HepG2 (cell line): ENCODE measurements at regions not wholly inside any gene's neighbourhood (a gene's known extent, or its start where the extent isn't known, plus 50 kb on each side); places are given as distances from the start of the nearest gene placed in this dataset.
"Not testable (repeated sequence)": the region's sequence is repeated elsewhere in the genome, so short reads cannot be mapped to it uniquely, and the experiment has no call there.

Source experiments
- ATAC-seq: fragments of 200-7000 bp; cut with Tn5 transposase; 3 replicates; pipeline ENCODE4 v1.9.1; 2020; ENCODE audit warnings: mild to moderate bottlenecking, moderate library complexity
- BruUV-seq: library from RNA; stranded (reverse); fragments of 400-500 nt; replicated peaks from 2 replicates; lab custom pipeline; 2021; lab: Mats Ljungman, UMichigan
- CTCF ChIA-PET: fragments of 300-600 bp; formaldehyde crosslinking; extraction: SDS; loops from one replicate; lab custom pipeline; 2021; ENCODE audit warnings: low total read pairs, inconsistent platforms, low intra/inter-chr PET ratio; lab: Yijun Ruan, JAX
- POLR2A ChIA-PET: fragments of 350-600 bp; sonication (Branson Sonifier 250); formaldehyde crosslinking; loops from one replicate; lab custom pipeline; 2020; ENCODE audit warnings: antibody characterized with exemption, inconsistent platforms; lab: Yijun Ruan, JAX
- DNase-seq: peaks from one replicate; pipeline ENCODE4 v3.0.0-alpha.2; 2015; ENCODE audit warnings: low spot score
- FAIRE-seq: peaks from 3 replicates; lab custom pipeline; 2011; peaks lifted over from hg19 to GRCh38; lab: Jason Lieb, UNC
- H2AFZ ChIP-seq: one replicate; pipeline ENCODE4 v1.6.1; 2011; ENCODE audit warnings: low read length, inconsistent platforms
- H3K27ac ChIP-seq: fragments of 300-600 bp; 3 replicates; pipeline ENCODE4 v1.8.0; 2011; ENCODE audit warnings: mixed run types, mild to moderate bottlenecking, mixed read lengths, low read length, inconsistent platforms; ENCODE audit not compliant: insufficient read depth; ENCODE audit errors: extremely low read length
- H3K27me3 ChIP-seq, 2 experiments: fragments of 200-600 bp in 1 of 2; 2 replicates in 1 of 2; 3 replicates in 1 of 2; pipeline versions ENCODE4 v1.6.0 to v1.8.0; 2011; ENCODE audit warnings: low read length in 2 of 2, mild to moderate bottlenecking in 2 of 2, moderate library complexity in 2 of 2, inconsistent platforms in 1 of 2; ENCODE audit not compliant: insufficient read depth in 2 of 2, control insufficient read depth in 1 of 2
- H3K36me3 ChIP-seq, 2 experiments: fragments of 200-600 bp in 1 of 2; replicated peaks in 1 of 2; 2 replicates in 1 of 2; 3 replicates in 1 of 2; pipeline versions ENCODE4 v1.5.1 to v1.8.0; 2011; ENCODE audit warnings: low read length in 2 of 2, inconsistent platforms in 1 of 2; ENCODE audit not compliant: insufficient read depth in 2 of 2, control insufficient read depth in 1 of 2
- H3K4me1 ChIP-seq: 2 replicates; pipeline ENCODE4 v1.5.1; 2012; ENCODE audit warnings: low read length, inconsistent platforms; ENCODE audit not compliant: insufficient read depth
- H3K4me2 ChIP-seq: 2 replicates; pipeline ENCODE4 v1.6.0; 2011; ENCODE audit warnings: low read depth, low read length, inconsistent platforms
- H3K4me3 ChIP-seq, 3 experiments: fragments of 200-600 bp in 1 of 3; sonication (generic), shearing (Covaris generic) in 1 of 3; replicated peaks in 1 of 3; 2 replicates each; pipeline ENCODE4 v1.5.1; 2011 to 2016; ENCODE audit warnings: low read length in 3 of 3, inconsistent platforms in 2 of 3, low read depth in 2 of 3, mild to moderate bottlenecking in 2 of 3, control low read depth in 1 of 3, mixed read lengths in 1 of 3; ENCODE audit not compliant: insufficient read depth in 1 of 3
- H3K79me2 ChIP-seq: one replicate; pipeline ENCODE4 v1.6.1; 2011; ENCODE audit warnings: low read length, inconsistent platforms; ENCODE audit not compliant: insufficient read depth
- H3K9ac ChIP-seq: 2 replicates; pipeline ENCODE4 v1.6.0; 2011; ENCODE audit warnings: mild to moderate bottlenecking, low read depth, low read length, inconsistent platforms; ENCODE audit not compliant: insufficient read depth
- H3K9me3 ChIP-seq: 2 replicates; pipeline ENCODE4 v1.5.1; 2012; ENCODE audit warnings: mild to moderate bottlenecking, low read length
- H4K20me1 ChIP-seq: 2 replicates; pipeline ENCODE4 v1.6.0; 2011; ENCODE audit warnings: inconsistent platforms, mild to moderate bottlenecking, low read length, moderate library complexity; ENCODE audit not compliant: insufficient read depth
- FOXA1 ChIP-seq, 2 experiments: fragments of 450-650 bp in 1 of 2; sonication (generic) in 1 of 2; formaldehyde crosslinking in 1 of 2; IDR thresholded peaks; 2 replicates each; pipeline versions ENCODE4 v1.4.0 to v1.6.1; 2016 to 2020; ENCODE audit warnings: missing genetic modification reagents in 1 of 2
- FOXA3 ChIP-seq: IDR thresholded peaks from 2 replicates; pipeline ENCODE4 v1.6.1; 2016; ENCODE audit warnings: missing genetic modification reagents, missing compliant biosample characterization
- FOXP1 ChIP-seq, 2 experiments: fragments of 450-650 bp in 1 of 2; IDR thresholded peaks; 2 replicates each; pipeline ENCODE4 v1.6.1; 2017 to 2018; ENCODE audit warnings: antibody characterized with exemption in 1 of 2
- GATAD2A ChIP-seq: IDR thresholded peaks from 2 replicates; pipeline ENCODE4 v1.6.1; 2016
- SAP130 ChIP-seq: IDR thresholded peaks from 2 replicates; pipeline ENCODE4 v1.6.1; 2016; ENCODE audit warnings: low read depth
- SOX13 ChIP-seq, 3 experiments: fragments of 450-650 bp in 1 of 3; sonication (generic) in 1 of 3; formaldehyde crosslinking in 1 of 3; IDR thresholded peaks in 2 of 3; conservative IDR thresholded peaks in 1 of 3; 2 replicates each; pipeline versions ENCODE4 v1.5.0 to v1.6.1; 2016 to 2020; ENCODE audit warnings: antibody characterized with exemption in 1 of 3, mild to moderate bottlenecking in 1 of 3, missing compliant biosample characterization in 1 of 3, missing genetic modification reagents in 1 of 3, moderate library complexity in 1 of 3
- WGBS: methylation state at CpG from one replicate; pipeline ENCODE4 v1.1.6; 2017; ENCODE audit warnings: low lambda C conversion rate; 5-methylcytosine and 5-hydroxymethylcytosine counted together
- in situ Hi-C: cut with HindIII; loops from 2 replicates; pipeline ENCODE4 v1.10.0; 2017; ENCODE audit warnings: low pct_unique_long_range_greater_than_20kb; ENCODE audit not compliant: extremely low pct_ligation_motif_present
- intact Hi-C: fragments of 100-400 bp; cut with micrococcal nuclease; formaldehyde crosslinking; loops from one replicate; pipeline ENCODE4 v1.10.0; 2022; ENCODE audit not compliant: unreplicated experiment
- TF ChIP-seq, protein P1 (sequence below): IDR thresholded peaks from 2 replicates; pipeline ENCODE4 v1.4.0; 2020; ENCODE audit warnings: mild to moderate bottlenecking, missing genetic modification reagents
- TF ChIP-seq, protein P2 (sequence below): sonication (generic); formaldehyde crosslinking; IDR thresholded peaks from 2 replicates; pipeline ENCODE4 v1.4.0; 2020; ENCODE audit warnings: missing genetic modification reagents

DNA sequence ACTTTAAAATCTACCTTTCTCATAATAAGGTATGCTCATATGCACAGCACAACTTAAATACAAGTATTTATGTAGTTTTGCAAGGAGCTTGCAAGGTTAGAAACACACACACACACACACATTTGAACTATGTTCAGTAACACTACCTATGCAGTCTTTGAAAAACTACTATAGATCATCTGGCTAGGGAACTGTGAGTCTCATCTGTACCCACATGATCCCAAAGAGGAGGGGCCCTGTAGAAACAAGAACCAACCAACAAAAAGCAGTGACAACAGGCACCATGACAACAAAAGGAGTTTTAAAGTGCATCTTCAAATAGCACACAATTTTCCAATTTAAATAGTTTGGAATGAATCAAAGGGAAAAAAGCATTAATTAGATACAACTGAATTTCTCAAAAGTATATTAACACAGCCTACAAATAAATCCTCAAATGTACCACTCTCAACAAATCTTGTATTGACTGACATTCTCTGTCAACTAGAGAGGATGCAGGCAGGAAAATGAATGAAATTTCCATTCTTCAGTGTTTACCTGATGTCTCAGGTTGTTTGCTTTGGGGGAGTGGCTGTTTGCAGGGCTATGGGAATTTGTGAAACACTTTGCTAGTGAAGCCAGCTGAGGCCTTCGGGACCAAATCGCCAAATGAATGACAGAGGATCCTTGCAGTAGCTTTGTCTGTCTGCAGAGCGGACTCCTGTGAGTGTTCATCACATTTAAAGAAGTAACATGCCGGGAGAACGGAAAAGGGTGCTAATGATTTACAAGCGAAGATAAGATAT is 297.6 kb downstream of the BCL2L11 start:
- 39% methylated on average over 5 of the region's 6 CpGs for WGBS
- H2AFZ ChIP-seq; H3K4me2 ChIP-seq; H3K27ac ChIP-seq; intact Hi-C loops; TF ChIP-seq SOX13, FOXA1, FOXP1 (IDR thresholded peaks at IDR 0.05): not testable (repeated sequence)
- TF ChIP-seq SOX13 (CRISPR knock-in tag; conservative IDR thresholded peaks at IDR 0.05 in 1 of 2, IDR thresholded peaks at IDR 0.05 in 1 of 2) (peak in 1 of 2 experiments; percentile 63; a peak in 2 of 4 replicates), GATAD2A (CRISPR knock-in tag) (0 out of 2 replicates have a peak, but pooled peaks have one; percentile 33), FOXA1 (CRISPR knock-in tag; IDR thresholded peaks at IDR 0.05) (peak; percentile 71), SAP130 (CRISPR knock-in tag) (peak; percentile 57), FOXA3 (CRISPR knock-in tag) (peak; percentile 75), FOXP1 (CRISPR knock-in tag; IDR thresholded peaks at IDR 0.05) (peak; percentile 77)
- TF ChIP-seq, protein P1, sequence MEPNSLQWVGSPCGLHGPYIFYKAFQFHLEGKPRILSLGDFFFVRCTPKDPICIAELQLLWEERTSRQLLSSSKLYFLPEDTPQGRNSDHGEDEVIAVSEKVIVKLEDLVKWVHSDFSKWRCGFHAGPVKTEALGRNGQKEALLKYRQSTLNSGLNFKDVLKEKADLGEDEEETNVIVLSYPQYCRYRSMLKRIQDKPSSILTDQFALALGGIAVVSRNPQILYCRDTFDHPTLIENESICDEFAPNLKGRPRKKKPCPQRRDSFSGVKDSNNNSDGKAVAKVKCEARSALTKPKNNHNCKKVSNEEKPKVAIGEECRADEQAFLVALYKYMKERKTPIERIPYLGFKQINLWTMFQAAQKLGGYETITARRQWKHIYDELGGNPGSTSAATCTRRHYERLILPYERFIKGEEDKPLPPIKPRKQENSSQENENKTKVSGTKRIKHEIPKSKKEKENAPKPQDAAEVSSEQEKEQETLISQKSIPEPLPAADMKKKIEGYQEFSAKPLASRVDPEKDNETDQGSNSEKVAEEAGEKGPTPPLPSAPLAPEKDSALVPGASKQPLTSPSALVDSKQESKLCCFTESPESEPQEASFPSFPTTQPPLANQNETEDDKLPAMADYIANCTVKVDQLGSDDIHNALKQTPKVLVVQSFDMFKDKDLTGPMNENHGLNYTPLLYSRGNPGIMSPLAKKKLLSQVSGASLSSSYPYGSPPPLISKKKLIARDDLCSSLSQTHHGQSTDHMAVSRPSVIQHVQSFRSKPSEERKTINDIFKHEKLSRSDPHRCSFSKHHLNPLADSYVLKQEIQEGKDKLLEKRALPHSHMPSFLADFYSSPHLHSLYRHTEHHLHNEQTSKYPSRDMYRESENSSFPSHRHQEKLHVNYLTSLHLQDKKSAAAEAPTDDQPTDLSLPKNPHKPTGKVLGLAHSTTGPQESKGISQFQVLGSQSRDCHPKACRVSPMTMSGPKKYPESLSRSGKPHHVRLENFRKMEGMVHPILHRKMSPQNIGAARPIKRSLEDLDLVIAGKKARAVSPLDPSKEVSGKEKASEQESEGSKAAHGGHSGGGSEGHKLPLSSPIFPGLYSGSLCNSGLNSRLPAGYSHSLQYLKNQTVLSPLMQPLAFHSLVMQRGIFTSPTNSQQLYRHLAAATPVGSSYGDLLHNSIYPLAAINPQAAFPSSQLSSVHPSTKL (CRISPR knock-in tag), result peak; percentile 66; the same call in 1 of the 2 replicates
- TF ChIP-seq, protein P2, sequence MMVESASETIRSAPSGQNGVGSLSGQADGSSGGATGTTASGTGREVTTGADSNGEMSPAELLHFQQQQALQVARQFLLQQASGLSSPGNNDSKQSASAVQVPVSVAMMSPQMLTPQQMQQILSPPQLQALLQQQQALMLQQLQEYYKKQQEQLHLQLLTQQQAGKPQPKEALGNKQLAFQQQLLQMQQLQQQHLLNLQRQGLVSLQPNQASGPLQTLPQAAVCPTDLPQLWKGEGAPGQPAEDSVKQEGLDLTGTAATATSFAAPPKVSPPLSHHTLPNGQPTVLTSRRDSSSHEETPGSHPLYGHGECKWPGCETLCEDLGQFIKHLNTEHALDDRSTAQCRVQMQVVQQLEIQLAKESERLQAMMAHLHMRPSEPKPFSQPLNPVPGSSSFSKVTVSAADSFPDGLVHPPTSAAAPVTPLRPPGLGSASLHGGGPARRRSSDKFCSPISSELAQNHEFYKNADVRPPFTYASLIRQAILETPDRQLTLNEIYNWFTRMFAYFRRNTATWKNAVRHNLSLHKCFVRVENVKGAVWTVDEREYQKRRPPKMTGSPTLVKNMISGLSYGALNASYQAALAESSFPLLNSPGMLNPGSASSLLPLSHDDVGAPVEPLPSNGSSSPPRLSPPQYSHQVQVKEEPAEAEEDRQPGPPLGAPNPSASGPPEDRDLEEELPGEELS (CRISPR knock-in tag), result peak; percentile 76
- TF ChIP-seq, all 625 proteins: peak for 8; not testable (repeated sequence) for 617
- H3K4me3 ChIP-seq, CTCF ChIA-PET, H3K79me2 ChIP-seq, H3K27me3 ChIP-seq, in situ Hi-C loops, H3K36me3 ChIP-seq, BruUV-seq, POLR2A ChIA-PET, H4K20me1 ChIP-seq, H3K9ac ChIP-seq, H3K9me3 ChIP-seq: not testable (repeated sequence)
- peaks cover 31% of the 10 kb centered on the region for H3K4me1 ChIP-seq
- FAIRE-seq (peak; percentile 56), DNase-seq (peak; percentile 12), ATAC-seq (peak; percentile 70)
